Liver (tissue), 8 donors: ENCODE measurements at regions not wholly inside any gene's neighbourhood (a gene's known extent, or its start where the extent isn't known, plus 50 kb on each side); places are given as distances from the start of the nearest gene placed in this dataset.
A peak's percentile ranks its signal among the peaks of the same experiment; 100 is the strongest.

Experiments
- DNase-seq: peaks from one replicate; pipeline ENCODE4 v3.0.0-alpha.2; 2017; ENCODE audit warnings: low spot score
- H3K27ac ChIP-seq, 2 donors: one replicate each; pipeline ENCODE4 v1.7.0; 2013; ENCODE audit warnings: inconsistent platforms in 2 of 2, low read length in 2 of 2, control low read depth in 1 of 2, low read depth in 1 of 2, mild to moderate bottlenecking in 1 of 2
- H3K27me3 ChIP-seq, 4 donors: one replicate each; pipeline versions ENCODE4 v1.6.1 to v1.7.0; 2013; ENCODE audit warnings: low read length in 3 of 4, inconsistent platforms in 1 of 4, mild to moderate bottlenecking in 1 of 4, moderate library complexity in 1 of 4; ENCODE audit not compliant: control insufficient read depth in 4 of 4, insufficient read depth in 4 of 4
- H3K36me3 ChIP-seq, 4 donors: one replicate each; pipeline versions ENCODE4 v1.6.1 to v1.7.0; 2013; ENCODE audit warnings: low read length in 3 of 4, mild to moderate bottlenecking in 3 of 4, low read depth in 1 of 4, moderate library complexity in 1 of 4; ENCODE audit not compliant: control insufficient read depth in 4 of 4, insufficient read depth in 3 of 4
- H3K4me1 ChIP-seq, 4 donors: one replicate each; pipeline versions ENCODE4 v1.6.1 to v1.7.0; 2013; ENCODE audit warnings: low read length in 3 of 4, mild to moderate bottlenecking in 3 of 4, moderate library complexity in 1 of 4; ENCODE audit not compliant: control insufficient read depth in 4 of 4, insufficient read depth in 4 of 4
- H3K4me3 ChIP-seq, 3 donors: one replicate each; pipeline versions ENCODE4 v1.6.1 to v1.7.0; 2013; ENCODE audit warnings: low read length in 3 of 3, control low read depth in 1 of 3, low read depth in 1 of 3, mild to moderate bottlenecking in 1 of 3
- H3K9ac ChIP-seq, 2 donors: one replicate each; pipeline ENCODE4 v1.7.0; 2013; ENCODE audit warnings: low read length in 2 of 2, mild to moderate bottlenecking in 2 of 2, moderate library complexity in 2 of 2, control low read depth in 1 of 2, low read depth in 1 of 2
- H3K9me3 ChIP-seq, 4 donors: one replicate each; pipeline versions ENCODE4 v1.6.1 to v1.7.0; 2013; ENCODE audit warnings: low read length in 3 of 4; ENCODE audit not compliant: control insufficient read depth in 4 of 4
- ATF3 ChIP-seq: IDR thresholded peaks from 2 replicates; pipeline ENCODE4 v1.6.1; 2016; ENCODE audit warnings: antibody characterized with exemption
- CTCF ChIP-seq: fragments of 150-350 bp; IDR thresholded peaks from 2 replicates; pipeline ENCODE4 v1.5.1; 2017; ENCODE audit warnings: improper control_type of control experiment, low read depth, low read length; ENCODE audit not compliant: missing input control
- EGR1 ChIP-seq, 2 donors: IDR thresholded peaks; 2 replicates each; pipeline ENCODE4 v1.6.1; 2016 to 2018; ENCODE audit warnings: antibody characterized with exemption in 2 of 2, low read depth in 2 of 2
- FOXA1 ChIP-seq: IDR thresholded peaks from 2 replicates; pipeline ENCODE4 v1.6.1; 2016; ENCODE audit warnings: antibody characterized with exemption
- FOXA2 ChIP-seq: IDR thresholded peaks from 2 replicates; pipeline ENCODE4 v1.6.1; 2016; ENCODE audit warnings: antibody characterized with exemption
- GABPA ChIP-seq, 2 donors: IDR thresholded peaks in 1 of 2; conservative IDR thresholded peaks in 1 of 2; 2 replicates each; pipeline ENCODE4 v1.6.1; 2016; ENCODE audit warnings: antibody characterized with exemption in 2 of 2, mild to moderate bottlenecking in 1 of 2, moderate library complexity in 1 of 2
- HNF4G ChIP-seq: IDR thresholded peaks from 2 replicates; pipeline ENCODE4 v1.6.1; 2016; ENCODE audit warnings: antibody characterized with exemption
- JUND ChIP-seq, 2 donors: IDR thresholded peaks; 2 replicates each; pipeline ENCODE4 v1.6.1; 2016; ENCODE audit warnings: antibody characterized with exemption in 2 of 2
- NR2F2 ChIP-seq: IDR thresholded peaks from 2 replicates; pipeline ENCODE4 v1.6.1; 2016; ENCODE audit warnings: antibody characterized with exemption
- REST ChIP-seq: IDR thresholded peaks from 2 replicates; pipeline ENCODE4 v1.6.1; 2016; ENCODE audit warnings: antibody characterized with exemption, mild to moderate bottlenecking
- RXRA ChIP-seq, 2 donors: IDR thresholded peaks; 2 replicates each; pipeline ENCODE4 v1.6.1; 2017 to 2018; ENCODE audit warnings: antibody characterized with exemption in 2 of 2, mild to moderate bottlenecking in 1 of 2
- SP1 ChIP-seq: IDR thresholded peaks from 2 replicates; pipeline ENCODE4 v1.6.1; 2018; ENCODE audit warnings: antibody characterized with exemption, mild to moderate bottlenecking
- YY1 ChIP-seq: IDR thresholded peaks from 2 replicates; pipeline ENCODE4 v1.6.1; 2016; ENCODE audit warnings: antibody characterized with exemption, mild to moderate bottlenecking
- ZBTB33 ChIP-seq: IDR thresholded peaks from 2 replicates; pipeline ENCODE4 v1.6.1; 2016; ENCODE audit warnings: antibody characterized with exemption
- WGBS: extraction: QIAGEN DNeasy Blood & Tissue Kit; methylation state at CpG from one replicate; pipeline ENCODE4 v1.1.7; 2013; 5-methylcytosine and 5-hydroxymethylcytosine counted together
- donor health status: healthy.
- donor health status: healthy.
- donor health status: healthy.
- donor health status: healthy.
- donor health status: healthy.

GRCh38 chr6:47130086-47130485 is 88.0 kb upstream of the ADGRF1 start:
- TF ChIP-seq NR2F2 = peak; percentile 12
- TF ChIP-seq FOXA1 = no peak
- no peak for TF ChIP-seq GABPA (IDR thresholded peaks at IDR 0.05 in 1 of 2, conservative IDR thresholded peaks at IDR 0.05 in 1 of 2)
- no peak for TF ChIP-seq FOXA2
- TF ChIP-seq JUND (IDR thresholded peaks at IDR 0.05) = no peak
- no peaks in the 10 kb centered on the region for H3K9me3 ChIP-seq
- H3K27ac ChIP-seq = no peak overlapping the region
- no peak overlapping the region for H3K4me3 ChIP-seq
- peaks cover 0 to 6% (median 2%) of the 10 kb centered on the region in 4 donors for H3K4me1 ChIP-seq
- no peak overlapping the region for H3K9ac ChIP-seq
- no peaks in the 10 kb centered on the region for H3K36me3 ChIP-seq
- H3K27me3 ChIP-seq = no peaks in the 10 kb centered on the region
- DNase-seq = no peak
- 76% methylated on average over 3 of the region's 3 CpGs for WGBS

- DNase-seq = no peak
- Histone ChIP-seq H3K27ac (no peak overlapping the region), H3K27me3 (no peaks in the 10 kb centered on the region), H3K9ac (no peak overlapping the region), H3K4me1 (peaks cover 0 to 6% (median 2%) of the 10 kb centered on the region in 4 donors), H3K36me3 (no peaks in the 10 kb centered on the region), H3K4me3 (no peak overlapping the region), H3K9me3 (no peaks in the 10 kb centered on the region)
- TF ChIP-seq CTCF = no peak
- no peak for TF ChIP-seq HNF4G
- TF ChIP-seq YY1 = no peak
- TF ChIP-seq ZBTB33 = no peak
- no peak for TF ChIP-seq ATF3
- no peak for TF ChIP-seq EGR1 (IDR thresholded peaks at IDR 0.05; ENCODE audit: low read depth in 2 of 2)
- TF ChIP-seq REST = no peak
- no peak for TF ChIP-seq RXRA (IDR thresholded peaks at IDR 0.05)
- no peak for TF ChIP-seq FOXA1
- TF ChIP-seq SP1 = no peak
- 93% methylated on average over 1 of the region's 1 CpG for WGBS
Observed at GRCh38 chr6:47129129-47129528, 87.0 kb upstream of the ADGRF1 start.
